OCI-M2 (cell line): ENCODE measurements at regions not wholly inside any gene's neighbourhood (a gene's known extent, or its start where the extent isn't known, plus 50 kb on each side); places are given as distances from the start of the nearest gene placed in this dataset.
"Not testable (repeated sequence)": the region's sequence is repeated elsewhere in the genome, so short reads cannot be mapped to it uniquely, and the experiment has no call there.

Source experiments
- DNase-seq: peaks from one replicate; lab custom pipeline; 2025; ENCODE audit not compliant: unreplicated experiment; lab: John Stamatoyannopoulos, UW

GRCh38 chrX:39771089-39771488, 326.7 kb downstream of the BCOR start:
- DNase-seq = no peak

GRCh38 chrX:39772057-39772832, 325.5 kb downstream of the BCOR start:
- no peak for DNase-seq

DNA sequence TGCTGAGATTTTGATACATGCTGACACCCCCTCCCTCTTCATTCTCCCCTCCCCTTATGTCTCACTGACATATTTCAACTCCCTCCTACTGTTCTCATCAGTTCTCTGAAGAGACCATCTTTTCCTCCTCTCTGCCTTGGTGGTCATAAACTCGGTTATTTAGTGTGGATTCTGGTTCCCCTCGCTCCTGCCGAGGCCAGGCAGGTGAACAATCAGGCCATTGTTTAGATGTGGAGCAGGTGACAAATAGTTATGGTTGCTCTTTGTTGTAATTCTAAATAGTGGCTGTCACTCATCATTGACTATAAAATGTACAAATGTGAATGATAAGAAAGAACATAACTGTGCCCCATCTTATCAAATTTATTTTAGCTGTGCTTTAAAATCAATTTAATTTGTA, 324.6 kb downstream of the BCOR start:
- no peak for DNase-seq

DNA sequence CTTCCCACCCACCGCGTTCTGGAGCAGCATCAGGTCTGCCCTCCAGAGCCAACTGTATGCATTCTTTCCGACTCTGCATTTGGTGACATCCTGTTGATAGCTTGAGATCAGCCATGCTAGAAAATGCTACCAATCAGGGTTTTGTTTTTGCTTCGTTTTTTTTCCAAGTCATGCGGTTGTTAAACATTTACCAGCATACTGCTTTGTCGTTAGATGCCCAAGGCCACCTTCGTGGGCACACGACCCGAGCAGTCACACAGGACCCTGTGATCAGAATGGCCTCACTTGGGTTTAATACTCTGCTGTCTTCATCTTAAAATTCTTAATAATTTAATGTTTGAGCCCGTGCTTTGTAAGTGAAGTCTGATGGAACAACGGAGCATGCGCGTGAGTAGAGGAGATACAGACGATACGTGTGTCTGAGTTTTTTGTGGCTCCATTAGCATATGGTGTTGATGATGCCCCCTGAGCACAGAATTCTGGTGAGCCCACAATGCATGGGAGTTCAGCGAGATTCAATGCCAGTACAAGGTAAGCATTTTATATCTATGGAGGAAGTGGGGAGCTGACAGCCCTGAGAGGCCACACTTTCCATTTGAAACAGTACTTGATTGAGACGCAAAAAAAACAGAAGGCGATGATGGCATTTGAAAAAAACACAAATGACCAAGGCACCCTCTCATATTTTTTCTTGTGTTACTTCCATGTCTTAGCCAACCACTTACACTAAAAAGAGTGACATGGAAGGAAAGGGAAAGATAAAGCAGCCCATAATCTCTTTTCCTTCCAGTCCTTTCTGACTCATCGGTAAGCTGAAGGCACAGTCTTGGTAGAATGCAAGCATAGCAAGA, 323.6 kb downstream of the BCOR start:
- DNase-seq = no peak

- no peak for DNase-seq
Observed at GRCh38 chrX:39774774-39775328, 322.9 kb downstream of the BCOR start.

DNA sequence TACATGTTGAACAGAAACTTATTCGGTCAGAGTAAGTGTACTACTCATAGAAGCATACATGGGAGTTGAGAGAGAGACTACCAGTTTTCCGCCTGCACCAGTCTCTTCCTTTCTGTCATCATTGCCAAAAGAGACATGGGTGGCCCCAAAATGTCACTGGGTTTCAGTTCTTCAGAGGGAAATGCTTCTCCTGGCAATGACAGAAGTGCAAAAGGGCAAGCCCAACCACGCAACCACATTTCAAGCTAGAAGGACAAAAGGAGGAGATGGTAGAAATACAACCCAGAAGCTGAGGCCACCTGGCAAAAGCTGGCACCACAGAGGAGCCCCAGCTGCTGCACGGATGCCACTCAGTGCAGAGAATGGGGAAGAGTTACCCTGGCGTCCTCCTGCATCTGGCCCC, 320.1 kb downstream of the BCOR start:
- DNase-seq = no peak

DNA sequence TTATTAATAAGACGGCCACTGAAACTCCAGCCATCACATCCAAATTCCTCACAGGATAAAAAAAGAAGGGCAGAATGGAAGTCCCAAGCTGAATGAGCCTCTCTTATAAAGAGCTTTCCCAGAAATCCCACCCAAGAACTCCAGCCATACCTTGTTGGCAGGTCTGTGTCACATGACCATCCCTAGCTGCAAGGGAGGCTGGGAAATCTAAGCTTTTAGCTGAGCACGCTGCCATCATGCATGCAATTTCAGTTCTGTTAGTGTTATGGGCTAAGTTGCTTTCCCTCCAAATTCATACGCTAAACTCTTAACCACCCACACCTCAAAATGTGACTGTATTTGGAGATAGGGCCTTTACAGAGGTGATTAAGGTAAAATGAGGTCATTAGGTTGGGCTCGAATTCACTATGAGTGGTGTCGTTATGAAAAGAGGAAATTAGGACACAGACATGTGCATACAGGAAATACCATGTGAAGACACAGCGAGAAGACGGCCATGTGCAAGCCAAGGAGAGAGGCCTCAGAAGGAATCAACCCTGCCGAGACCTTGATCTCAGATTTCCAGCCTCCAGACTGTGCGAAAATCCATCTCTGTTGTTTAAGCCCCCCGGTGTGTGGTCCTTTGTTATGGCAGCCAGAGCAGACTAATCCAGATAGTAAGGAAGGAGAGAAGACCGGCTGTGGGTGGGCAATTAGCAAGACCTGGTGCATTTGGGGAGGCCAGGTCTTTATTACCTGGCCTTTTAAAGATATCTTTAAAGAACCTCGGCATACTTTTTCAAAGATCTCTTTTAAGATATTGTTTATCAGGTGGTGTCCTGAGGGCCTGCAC, 317.6 kb downstream of the BCOR start:
- DNase-seq = no peak

DNA sequence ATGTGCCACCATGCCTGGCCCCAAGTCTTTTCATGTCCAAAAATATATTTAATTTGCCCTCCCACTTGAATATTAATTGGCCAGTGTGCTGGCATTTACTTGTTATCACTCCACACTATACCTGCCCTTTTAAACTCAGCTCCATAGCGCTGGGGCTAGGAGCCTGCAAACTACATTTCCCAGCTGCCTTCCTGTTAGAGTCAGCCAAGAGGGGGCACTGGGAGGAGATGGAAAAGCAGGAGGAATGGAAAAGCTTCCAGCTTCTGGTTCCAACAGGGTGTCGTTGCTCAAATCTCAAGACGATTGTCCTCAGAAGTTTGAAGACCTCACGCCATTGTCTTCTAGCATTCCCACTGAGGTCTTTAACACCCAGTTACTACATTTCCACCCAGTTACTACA, 315.5 kb downstream of the BCOR start:
- DNase-seq = no peak

DNA sequence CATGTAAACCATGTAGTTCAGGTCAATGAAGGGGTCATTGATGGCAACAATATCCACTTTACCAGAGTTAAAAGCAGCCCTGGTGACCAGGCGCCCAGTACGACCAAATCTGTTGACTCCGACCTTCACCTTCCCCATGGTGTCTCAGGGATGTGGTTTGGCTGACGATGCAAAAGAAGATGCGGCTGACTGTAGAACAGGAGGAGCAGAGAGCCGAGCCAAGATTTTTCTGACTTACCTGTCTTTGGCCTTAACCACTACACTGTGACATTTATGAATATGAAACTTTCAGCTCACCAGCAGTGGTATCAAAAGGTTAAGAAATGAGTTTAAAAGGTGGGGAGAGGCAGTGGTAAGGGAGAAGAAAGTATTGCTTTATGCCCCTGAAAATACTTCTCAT, 309.8 kb downstream of the BCOR start:
- no peak for DNase-seq

GRCh38 chrX:39788521-39788920, 309.2 kb downstream of the BCOR start:
- no peak for DNase-seq

GRCh38 chrX:39791691-39792090, 306.1 kb downstream of the BCOR start:
- DNase-seq = no peak

GRCh38 chrX:39795605-39796004, 302.2 kb downstream of the BCOR start:
- DNase-seq = no peak

GRCh38 chrX:39796856-39797255, 300.9 kb downstream of the BCOR start:
- DNase-seq = no peak

GRCh38 chrX:39798488-39798887, 299.3 kb downstream of the BCOR start:
- DNase-seq = not testable (repeated sequence)

DNA sequence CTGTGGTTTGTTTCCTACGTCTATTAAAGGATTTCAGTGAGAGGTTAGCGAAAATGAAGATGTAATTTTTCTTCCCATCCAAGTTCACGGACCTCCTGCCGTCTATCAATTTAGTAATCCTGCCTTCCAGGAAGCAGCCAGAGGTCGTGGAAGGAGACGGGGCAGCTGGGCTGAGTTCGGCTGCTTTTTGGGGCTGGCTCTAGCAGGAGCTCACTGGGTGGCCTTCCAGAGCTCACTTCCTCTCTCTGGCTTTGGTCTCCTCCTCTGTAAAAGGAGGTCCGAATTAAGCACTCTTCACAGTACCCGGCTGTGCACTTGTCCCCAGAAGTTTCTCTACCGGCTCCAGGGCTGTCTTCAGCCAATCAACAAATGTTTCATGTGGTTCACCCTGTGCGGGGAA, 295.4 kb downstream of the BCOR start:
- DNase-seq = no peak

DNA sequence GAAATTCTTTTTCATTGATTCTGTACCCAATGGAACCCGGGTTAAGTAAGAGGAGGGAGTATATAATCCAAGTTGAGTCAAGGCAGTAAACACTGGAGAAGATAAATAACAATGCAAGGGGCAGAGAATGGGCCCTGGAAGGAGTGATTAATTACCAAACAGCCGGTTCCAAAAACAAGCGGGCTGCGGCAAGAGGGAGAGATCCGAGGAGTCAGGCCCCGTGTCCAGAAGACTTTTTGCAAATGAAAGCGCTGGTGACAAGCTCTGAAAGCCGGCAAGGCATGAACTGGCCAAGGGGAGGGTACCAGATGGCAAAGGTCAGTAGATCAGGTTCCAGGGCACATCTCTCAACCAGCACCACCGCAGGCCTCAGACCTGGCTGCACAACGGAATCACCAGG, 294.9 kb downstream of the BCOR start:
- no peak for DNase-seq

- no peak for DNase-seq
Observed at GRCh38 chrX:39805022-39805421, 292.7 kb downstream of the BCOR start.

GRCh38 chrX:39805825-39806224, 291.9 kb downstream of the BCOR start:
- DNase-seq = no peak

GRCh38 chrX:39808471-39808917, 289.3 kb downstream of the BCOR start:
- no peak for DNase-seq

- no peak for DNase-seq
Observed at GRCh38 chrX:39809331-39809730, 288.4 kb downstream of the BCOR start.

- no peak for DNase-seq
Observed at GRCh38 chrX:39810901-39811300, 286.9 kb downstream of the BCOR start.
